ENCODE measurements at regions not wholly inside any gene's neighbourhood (a gene's known extent, or its start where the extent isn't known, plus 50 kb on each side); places are given as distances from the start of the nearest gene placed in this dataset.
"Not testable (repeated sequence)": the region's sequence is repeated elsewhere in the genome, so short reads cannot be mapped to it uniquely, and the experiment has no call there.

GRCh38 chr5:166724284-166724683 is 1567.2 kb upstream of the WWC1 start:
- H3K27ac ChIP-seq, result no peak overlapping the region
- no peak for DNase-seq
- WGBS, 4 donors, result 75 to 81% (median 76%) methylated on average over 5 of the region's 5 CpGs
- no peaks in the 10 kb centered on the region for H3K4me1 ChIP-seq (replicated peaks in 1 of 2)
- H3K27me3 ChIP-seq, result no peaks in the 10 kb centered on the region
- TF ChIP-seq, protein P1, sequence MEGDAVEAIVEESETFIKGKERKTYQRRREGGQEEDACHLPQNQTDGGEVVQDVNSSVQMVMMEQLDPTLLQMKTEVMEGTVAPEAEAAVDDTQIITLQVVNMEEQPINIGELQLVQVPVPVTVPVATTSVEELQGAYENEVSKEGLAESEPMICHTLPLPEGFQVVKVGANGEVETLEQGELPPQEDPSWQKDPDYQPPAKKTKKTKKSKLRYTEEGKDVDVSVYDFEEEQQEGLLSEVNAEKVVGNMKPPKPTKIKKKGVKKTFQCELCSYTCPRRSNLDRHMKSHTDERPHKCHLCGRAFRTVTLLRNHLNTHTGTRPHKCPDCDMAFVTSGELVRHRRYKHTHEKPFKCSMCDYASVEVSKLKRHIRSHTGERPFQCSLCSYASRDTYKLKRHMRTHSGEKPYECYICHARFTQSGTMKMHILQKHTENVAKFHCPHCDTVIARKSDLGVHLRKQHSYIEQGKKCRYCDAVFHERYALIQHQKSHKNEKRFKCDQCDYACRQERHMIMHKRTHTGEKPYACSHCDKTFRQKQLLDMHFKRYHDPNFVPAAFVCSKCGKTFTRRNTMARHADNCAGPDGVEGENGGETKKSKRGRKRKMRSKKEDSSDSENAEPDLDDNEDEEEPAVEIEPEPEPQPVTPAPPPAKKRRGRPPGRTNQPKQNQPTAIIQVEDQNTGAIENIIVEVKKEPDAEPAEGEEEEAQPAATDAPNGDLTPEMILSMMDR (IDR thresholded peaks at IDR 0.05), result no peak
- no peak for TF ChIP-seq POLR2A (IDR thresholded peaks at IDR 0.05)
- intact Hi-C loops (cut with DNase I), result no loop called here
- H3K36me3 ChIP-seq (replicated peaks in 1 of 2), result no peaks in the 10 kb centered on the region
- no peak overlapping the region for H3K4me3 ChIP-seq
- no peaks in the 10 kb centered on the region for H3K9me3 ChIP-seq (replicated peaks in 1 of 3)

GRCh38 chr5:166725593-166725992 is 1565.9 kb upstream of the WWC1 start:
- Histone ChIP-seq H3K4me1 (replicated peaks in 1 of 2) (no peaks in the 10 kb centered on the region), H3K36me3 (replicated peaks in 1 of 2) (no peaks in the 10 kb centered on the region), H3K9me3 (replicated peaks in 1 of 3) (no peaks in the 10 kb centered on the region), H3K27me3 (no peaks in the 10 kb centered on the region), H3K4me3 (no peak overlapping the region), H3K27ac (no peak overlapping the region)
- WGBS, 4 donors, result 31 to 59% (median 45%) methylated on average over 1 of the region's 1 CpG
- no peak for DNase-seq
- TF ChIP-seq, protein P1 (IDR thresholded peaks at IDR 0.05), result no peak
- no peak for TF ChIP-seq POLR2A (IDR thresholded peaks at IDR 0.05)
- intact Hi-C loops (cut with DNase I), result no loop called here

GRCh38 chr5:166726406-166726805 is 1565.0 kb upstream of the WWC1 start:
- intact Hi-C loops (cut with DNase I), result no loop called here
- no peak for DNase-seq

DNA sequence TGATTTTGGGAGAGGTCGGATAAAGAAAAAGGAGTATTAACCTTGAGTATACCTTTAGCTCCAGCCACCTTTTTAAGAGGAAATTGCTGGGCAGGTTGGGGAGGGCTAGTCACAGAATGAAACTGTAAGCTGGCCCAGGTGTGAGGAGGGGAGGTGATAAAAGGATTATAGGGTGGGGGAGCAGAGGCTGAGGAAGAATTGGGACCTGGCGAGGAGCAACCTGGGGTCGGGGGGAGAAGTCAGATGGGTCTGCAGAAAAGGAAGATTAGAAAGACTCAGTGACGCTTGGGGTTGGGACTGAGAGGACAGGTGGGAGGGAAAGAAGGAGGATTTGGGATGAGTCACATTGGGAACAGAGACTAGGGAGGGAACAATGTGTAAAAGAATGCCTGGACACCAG is 1548.5 kb upstream of the WWC1 start:
- H3K27ac ChIP-seq; H3K4me1 ChIP-seq (replicated peaks in 1 of 2); intact Hi-C loops (cut with DNase I); DNase-seq; H3K36me3 ChIP-seq (replicated peaks in 1 of 2); H3K9me3 ChIP-seq (replicated peaks in 1 of 3); H3K4me3 ChIP-seq; H3K27me3 ChIP-seq: not testable (repeated sequence)
- WGBS, 4 donors, result 71 to 82% (median 78%) methylated on average over 4 of the region's 4 CpGs

More at GRCh38 chr5:166726406-166726805, 1565.0 kb upstream of the WWC1 start:
- TF ChIP-seq, protein P1 (IDR thresholded peaks at IDR 0.05), result no peak
- no peak for TF ChIP-seq POLR2A (IDR thresholded peaks at IDR 0.05)
- Histone ChIP-seq H3K4me1 (replicated peaks in 1 of 2) (no peaks in the 10 kb centered on the region), H3K27ac (no peak overlapping the region), H3K27me3 (no peaks in the 10 kb centered on the region), H3K36me3 (replicated peaks in 1 of 2) (no peaks in the 10 kb centered on the region), H3K9me3 (replicated peaks in 1 of 3) (no peaks in the 10 kb centered on the region), H3K4me3 (no peak overlapping the region)
- 40 to 72% (median 58%) methylated on average over 1 of the region's 1 CpG for WGBS, 4 donors

DNA sequence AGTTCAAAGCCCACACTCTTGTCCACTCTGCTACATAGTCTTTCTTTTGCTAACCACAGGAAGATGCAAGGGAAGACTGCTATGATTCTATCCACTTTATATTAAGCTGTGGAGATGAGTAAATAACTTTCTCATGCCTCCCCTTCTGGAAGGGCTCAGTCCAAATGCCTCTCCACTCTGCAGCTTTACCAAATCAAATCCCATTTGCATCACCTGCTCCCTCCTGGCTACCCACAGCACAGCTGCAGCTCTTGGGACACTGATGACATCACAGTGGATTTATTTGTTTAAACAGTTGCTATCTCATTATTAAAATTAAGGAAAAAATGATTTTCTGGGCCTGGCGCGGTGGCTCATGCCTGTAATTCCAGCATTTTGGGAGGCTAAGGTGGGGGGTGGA is 1544.9 kb upstream of the WWC1 start:
- Histone ChIP-seq H3K4me3 (no peak overlapping the region), H3K27me3 (no peaks in the 10 kb centered on the region), H3K9me3 (replicated peaks in 1 of 3) (no peaks in the 10 kb centered on the region), H3K36me3 (replicated peaks in 1 of 2) (no peaks in the 10 kb centered on the region), H3K4me1 (replicated peaks in 1 of 2) (no peaks in the 10 kb centered on the region), H3K27ac (no peak overlapping the region)
- 79 to 100% (median 89%) methylated on average over 2 of the region's 2 CpGs for WGBS, 4 donors
- intact Hi-C loops (cut with DNase I), result no loop called here
- DNase-seq, result no peak
- no peak for TF ChIP-seq POLR2A (IDR thresholded peaks at IDR 0.05)
- TF ChIP-seq, protein P1 (IDR thresholded peaks at IDR 0.05), result no peak
